Left lobe of liver (tissue), 2 donors: ENCODE measurements at regions not wholly inside any gene's neighbourhood (a gene's known extent, or its start where the extent isn't known, plus 50 kb on each side); places are given as distances from the start of the nearest gene placed in this dataset.
"Not testable (repeated sequence)": the region's sequence is repeated elsewhere in the genome, so short reads cannot be mapped to it uniquely, and the experiment has no call there.

ENCODE experiments used
- ATAC-seq: fragments of 200-7000 bp; cut with Tn5 transposase; one replicate; pipeline ENCODE4 v1.9.1; 2020; ENCODE audit warnings: mild to moderate bottlenecking, moderate library complexity
- DNase-seq: peaks from one replicate; pipeline ENCODE4 v3.0.0-alpha.2; 2020; ENCODE audit warnings: low spot score
- donor health status: DM: no; HTN: no; CAD: no; lungs with moderate emphysema.
- donor health status: DM: no; HTN: yes; CAD: no.

DNA sequence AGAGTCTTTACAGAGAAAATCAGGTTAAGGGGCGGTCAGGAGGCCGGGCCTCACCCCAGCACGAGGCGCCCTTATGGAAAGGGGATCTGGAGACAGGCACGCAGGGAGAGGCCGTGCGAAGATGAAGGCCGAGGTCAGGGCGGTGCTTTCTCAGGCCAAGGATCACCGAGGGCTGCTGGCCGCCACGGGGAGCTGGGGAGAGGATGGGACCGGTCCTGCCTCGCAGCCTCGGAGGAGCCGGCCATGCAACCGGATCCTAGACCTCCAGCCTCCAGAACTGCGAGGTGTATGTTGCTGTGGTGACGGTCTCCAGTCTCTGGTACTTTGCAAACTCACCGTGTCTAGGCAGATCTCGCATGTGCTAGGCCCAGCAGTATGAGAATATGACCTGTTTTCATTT is 138.2 kb upstream of the NKX1-1 start:
- ATAC-seq, DNase-seq: not testable (repeated sequence)

DNA sequence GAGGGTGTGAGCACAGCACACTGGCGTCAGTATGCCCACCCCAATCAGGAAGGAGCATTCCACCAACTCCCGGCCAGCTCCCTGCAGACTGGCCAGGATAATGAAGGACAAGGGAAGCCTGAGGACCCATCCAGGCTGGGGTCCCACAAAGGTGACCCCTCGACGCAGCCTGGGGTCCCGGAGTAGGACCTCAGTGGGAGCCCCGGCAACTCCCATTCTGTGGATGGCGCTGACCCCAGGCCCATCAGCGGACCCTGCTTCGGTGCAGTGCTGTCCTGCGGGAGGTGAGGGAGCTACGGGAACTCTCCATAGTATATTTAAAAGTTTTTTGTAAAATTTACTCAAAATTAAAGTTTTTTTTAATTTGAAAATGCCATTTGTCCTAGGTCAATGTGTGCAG is 137.7 kb upstream of the NKX1-1 start:
- DNase-seq (no peak), ATAC-seq (no peak)

- no peak for DNase-seq
- no peak for ATAC-seq
Measured at GRCh38 chr4:1543561-1543960, 137.3 kb upstream of the NKX1-1 start.

- DNase-seq (no peak), ATAC-seq (peak; percentile 12)
Measured at GRCh38 chr4:1542516-1543320, 136.5 kb upstream of the NKX1-1 start.

- ATAC-seq, result no peak
- DNase-seq, result no peak
Measured at GRCh38 chr4:1542226-1542490, 135.9 kb upstream of the NKX1-1 start.

DNA sequence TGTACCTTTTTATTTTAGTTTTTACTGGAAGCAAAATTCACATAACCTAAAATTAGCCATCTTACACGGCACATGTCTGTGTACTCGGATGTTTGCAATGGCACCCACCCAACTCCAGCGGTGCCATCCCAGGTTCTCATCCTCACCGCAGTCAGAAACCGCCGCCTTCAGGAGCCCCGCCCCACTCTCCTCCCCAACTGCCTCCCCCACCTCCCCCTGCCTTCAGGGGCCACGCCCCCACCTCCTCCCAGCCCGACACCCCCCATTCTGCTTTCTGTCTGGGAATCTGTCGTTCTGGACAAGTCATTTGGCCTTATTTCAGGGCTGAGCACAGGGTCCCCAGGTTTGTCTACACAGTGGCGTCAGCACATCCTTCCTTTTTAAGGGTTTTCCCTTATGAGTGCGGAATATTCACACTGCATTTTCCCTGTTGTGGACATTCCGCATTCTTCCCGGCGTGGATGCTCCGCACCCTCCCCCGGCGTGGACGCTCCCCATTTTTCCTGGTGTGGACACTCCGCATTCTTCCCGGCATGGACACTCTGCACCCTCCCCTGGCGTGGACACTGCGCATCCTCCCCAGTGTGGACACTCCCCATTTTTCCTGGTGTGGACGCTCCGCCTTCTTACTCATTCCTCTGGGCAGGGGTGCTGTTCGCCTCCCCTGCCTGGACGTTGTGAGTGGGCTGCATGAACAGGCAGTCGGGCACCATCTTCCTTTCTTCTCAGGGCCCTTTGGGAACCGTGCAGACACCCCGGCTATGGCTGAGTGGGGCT is 135.4 kb upstream of the NKX1-1 start:
- DNase-seq (no peak), ATAC-seq (no peak)

- DNase-seq, result no peak
- no peak for ATAC-seq
Measured at GRCh38 chr4:1540601-1541375, 134.5 kb upstream of the NKX1-1 start.

DNA sequence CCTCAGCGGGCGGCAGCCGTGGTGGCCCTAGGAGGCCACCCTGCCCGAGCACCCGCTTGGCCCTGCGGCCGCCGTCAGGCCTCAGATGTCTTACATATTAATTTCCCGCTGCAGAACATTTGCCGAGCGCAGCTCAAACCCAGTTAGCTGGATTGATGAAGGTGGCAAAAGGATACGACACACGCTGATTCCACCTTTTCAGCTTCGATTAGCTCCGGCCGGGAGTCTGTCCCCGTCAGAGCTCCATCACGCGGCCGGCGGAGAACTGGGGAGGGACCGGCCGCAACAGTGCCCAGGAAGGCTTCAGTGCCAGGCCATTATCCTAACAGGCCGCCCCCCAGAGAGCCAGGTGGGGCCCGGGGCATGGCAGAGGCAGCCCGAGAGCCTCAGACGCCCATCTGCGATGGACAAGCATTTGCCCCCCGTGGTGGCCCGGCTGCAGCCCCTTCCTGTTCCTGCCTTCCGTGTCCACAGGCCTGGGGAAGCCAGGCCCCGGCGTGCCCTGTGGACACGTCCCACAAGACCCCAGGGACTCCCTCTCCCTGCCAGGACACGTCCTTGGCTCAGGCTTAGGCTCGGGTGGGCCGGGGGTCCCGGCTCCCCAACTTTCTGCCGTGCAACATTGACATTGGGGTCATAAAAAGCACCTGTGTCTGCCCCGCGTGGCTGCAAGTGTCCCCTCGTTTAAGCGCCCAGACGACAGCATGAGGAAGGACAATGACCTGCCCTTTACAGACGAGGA is 133.8 kb upstream of the NKX1-1 start:
- no peak for DNase-seq
- no peak for ATAC-seq

GRCh38 chr4:1538941-1539772 is 132.9 kb upstream of the NKX1-1 start:
- DNase-seq (no peak), ATAC-seq (no peak)

GRCh38 chr4:1538096-1538410 is 131.8 kb upstream of the NKX1-1 start:
- no peak for ATAC-seq
- no peak for DNase-seq

DNA sequence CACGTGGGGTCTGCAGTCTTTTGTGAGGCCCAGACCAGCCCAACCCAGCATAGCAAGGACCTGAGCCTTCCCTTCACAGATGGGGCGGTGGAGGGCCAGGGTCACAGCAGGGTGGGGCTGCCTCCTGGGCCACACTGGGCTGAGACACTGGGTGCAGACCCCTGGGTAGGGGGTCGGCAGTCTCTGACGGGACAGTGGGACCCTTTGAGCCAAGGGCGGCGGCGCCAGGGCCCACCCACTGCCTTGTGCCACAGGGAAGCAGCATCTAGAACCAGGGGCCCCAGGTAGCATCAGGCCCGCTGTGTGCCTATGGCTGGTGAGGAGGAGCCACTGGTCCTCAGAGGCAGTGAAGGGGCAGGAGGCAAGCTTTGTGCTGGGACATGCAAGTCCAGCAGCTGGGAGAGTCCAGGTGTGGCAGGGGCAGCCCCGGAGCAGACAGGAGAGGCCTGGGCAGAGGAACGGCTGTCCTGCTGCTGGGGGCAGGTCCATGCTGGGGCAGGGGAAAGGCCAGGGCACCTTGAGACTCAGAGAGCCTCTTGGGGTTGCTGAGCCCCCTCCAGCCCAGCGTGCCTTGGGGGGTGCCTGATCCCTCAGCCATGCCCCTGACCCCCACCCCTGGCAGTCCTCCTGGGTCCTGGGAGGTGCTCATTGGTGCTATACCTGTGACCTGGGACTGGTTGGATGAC is 131.3 kb upstream of the NKX1-1 start:
- no peak for DNase-seq
- no peak for ATAC-seq

DNA sequence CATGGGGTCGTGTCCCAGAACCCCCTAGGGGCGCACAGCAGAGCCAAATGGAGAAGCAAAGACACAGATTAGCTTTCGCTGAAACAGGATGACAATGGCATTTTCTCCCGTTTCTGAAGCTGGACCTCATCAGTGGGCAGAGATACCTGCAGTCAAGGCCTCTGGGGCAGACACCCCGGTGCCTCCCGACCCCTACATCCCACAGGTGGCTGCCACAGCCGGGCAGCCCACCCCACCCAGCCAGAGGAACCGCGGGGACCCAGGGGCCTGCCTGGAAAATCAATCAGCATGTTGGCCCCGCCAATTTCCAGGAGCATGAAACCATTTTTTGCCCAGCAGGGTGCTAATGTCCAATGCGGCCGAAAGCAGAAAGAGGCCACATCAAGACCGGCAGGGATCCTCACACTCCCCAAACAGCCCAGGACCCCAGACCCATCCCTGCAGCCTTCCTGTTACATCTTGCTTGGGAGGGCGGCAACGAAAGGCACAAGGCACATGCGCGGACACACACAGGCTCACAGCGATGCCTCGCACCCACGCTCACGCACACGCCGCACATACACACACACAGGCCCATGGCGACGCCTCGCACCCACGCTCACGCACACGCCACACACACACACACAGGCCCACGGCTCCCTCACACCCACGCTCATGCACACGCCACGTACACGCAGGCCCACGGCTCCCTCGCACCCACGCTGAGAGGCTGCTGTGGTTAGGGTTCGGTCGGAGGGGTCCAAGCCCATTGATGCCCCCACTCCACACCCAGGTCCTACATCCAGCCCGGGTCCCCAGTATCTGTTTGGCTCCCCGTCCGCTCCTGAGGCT is 130.6 kb upstream of the NKX1-1 start:
- DNase-seq, result no peak
- no peak for ATAC-seq

DNA sequence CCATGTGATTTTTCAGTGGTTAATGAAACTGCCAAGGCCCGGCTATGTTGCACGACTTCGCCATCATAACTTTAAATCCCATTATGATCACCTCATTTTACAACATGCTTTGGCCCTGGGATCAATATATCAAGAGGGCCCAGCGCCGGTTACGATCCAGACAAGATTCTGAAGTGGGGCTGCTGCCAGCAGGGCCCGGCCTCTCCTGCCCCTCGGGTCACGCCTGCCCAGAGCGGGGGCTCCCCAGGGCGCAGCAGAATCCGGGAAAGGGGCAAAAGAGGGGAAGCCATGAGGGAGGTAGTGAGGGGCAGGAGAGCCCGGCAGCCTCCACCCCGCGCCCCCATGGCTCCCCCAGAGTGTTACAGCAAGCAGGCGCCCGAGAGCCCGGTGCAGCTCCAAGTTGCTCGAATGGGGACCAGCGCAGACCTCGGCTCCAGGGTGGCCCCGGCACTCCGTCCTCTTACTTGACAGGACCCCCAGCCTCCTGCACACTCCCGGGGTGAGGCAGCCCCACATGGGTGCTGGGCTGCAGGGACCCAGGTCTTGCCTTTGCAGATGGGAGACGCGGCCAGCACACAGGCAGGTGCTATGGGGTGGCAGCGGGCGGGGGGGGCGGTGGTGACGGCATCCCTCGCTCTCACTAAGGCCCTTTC is 129.8 kb upstream of the NKX1-1 start:
- ATAC-seq (no peak), DNase-seq (no peak)

DNA sequence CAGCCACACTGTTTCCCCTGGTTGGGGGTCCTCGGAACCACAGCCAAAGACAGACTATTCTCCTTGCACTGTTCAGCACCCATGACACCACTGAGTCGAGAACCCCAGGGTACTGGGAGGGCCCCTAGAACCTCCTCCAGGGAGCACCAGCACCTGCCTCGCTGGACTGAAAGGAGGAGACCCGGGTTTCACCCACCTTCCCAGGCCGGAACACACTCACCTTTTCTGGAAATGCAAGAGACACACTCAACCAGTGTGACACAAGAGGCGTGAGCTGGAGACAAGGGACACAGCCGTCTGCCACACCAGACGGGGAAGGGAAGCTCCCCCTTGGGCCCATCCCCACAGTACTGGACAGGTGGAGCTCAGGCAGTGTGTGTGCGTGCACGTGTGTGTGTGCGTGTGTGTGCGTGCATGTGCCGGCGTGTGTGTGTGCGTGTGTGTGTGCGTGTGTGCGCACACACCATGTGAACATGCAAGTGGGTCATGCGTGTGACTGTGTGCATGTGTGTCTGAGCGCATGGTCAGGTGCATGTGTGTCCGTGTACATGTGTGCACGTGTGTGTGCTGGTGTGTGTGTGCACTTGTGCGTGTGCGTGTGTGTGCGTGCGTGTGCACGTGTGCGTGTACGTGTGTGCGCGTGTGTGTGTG is 128.8 kb upstream of the NKX1-1 start:
- no peak for ATAC-seq
- DNase-seq, result no peak

DNA sequence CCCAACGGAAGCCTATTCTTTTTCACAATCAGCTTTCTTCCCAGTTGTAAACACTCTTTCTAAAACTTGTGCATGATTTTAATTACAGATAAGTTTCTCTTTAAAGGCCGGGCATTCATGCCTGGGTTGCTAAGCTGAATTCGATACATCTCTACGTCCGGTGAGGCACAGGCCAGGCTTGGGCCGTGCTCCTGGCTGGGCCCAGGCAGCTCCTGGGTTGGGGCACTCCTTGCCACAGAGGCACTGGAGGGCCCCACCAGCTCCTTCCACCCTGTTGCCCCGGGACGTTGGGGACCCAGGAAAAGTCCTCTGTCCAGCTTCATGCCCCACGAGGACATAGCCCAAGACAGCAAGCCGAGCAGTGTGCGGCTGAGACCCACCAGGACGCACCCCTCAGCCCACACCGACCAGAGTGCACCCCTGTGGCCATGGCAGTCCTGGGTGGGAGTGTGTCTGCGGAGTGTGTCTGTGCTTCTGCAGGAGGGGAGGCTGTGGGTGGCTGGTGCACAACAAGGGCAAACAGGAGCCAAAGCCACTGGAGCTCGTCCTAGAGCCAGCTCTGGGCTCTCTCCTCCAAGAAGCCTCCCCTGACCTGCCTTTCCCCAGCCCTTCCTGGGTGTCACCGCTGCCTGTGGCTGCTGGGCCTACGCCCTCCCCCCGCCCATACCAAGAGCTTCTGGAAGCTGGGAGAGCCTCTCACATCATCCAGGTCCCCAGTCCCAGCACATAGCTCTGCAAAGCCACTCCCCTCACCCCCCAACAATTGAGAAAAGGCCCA is 128.0 kb upstream of the NKX1-1 start:
- no peak for DNase-seq

DNA sequence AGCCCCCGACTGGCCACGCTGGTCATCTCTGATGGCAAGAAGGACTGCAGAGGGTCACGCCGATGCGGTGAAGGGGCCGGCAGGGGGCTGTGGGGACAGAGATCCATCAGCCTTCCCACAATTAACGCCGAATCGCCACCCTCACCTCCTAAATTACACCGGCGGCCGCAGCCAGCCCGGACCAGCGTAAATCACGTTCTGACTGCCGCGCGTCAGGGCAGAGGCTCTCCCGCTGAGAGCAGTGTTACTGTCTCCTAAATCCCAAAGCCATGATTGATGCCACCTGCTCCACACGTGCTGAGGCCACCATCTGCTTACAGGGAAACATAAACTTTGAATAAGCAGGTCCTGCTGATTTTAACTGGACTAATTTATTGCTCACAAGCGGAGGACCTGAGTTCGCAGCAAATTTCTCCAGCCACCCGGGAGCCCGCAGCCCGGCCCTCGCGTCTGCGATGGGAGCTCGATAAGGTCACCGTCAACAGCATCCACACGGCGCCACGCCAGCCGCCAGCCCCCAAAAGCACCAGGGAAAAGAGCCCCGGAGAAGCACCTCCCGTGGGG is 127.3 kb upstream of the NKX1-1 start:
- DNase-seq (no peak), ATAC-seq (no peak)

More for the DNA sequence above, 128.0 kb upstream of the NKX1-1 start:
- no peak for ATAC-seq
